Neural progenitor cell (in vitro differentiated cells): ENCODE measurements at regions not wholly inside any gene's neighbourhood (a gene's known extent, or its start where the extent isn't known, plus 50 kb on each side); places are given as distances from the start of the nearest gene placed in this dataset.
"Not testable (repeated sequence)": the region's sequence is repeated elsewhere in the genome, so short reads cannot be mapped to it uniquely, and the experiment has no call there.

Source experiments
- DNase-seq: peaks from one replicate; pipeline ENCODE4 v3.0.0-alpha.2; 2016; ENCODE audit warnings: low spot score
- H2AFZ ChIP-seq: fragments of 200-600 bp; sonication (generic); replicated peaks from 2 replicates; pipeline ENCODE4 v1.6.1; 2016; ENCODE audit warnings: antibody characterized with exemption
- H3F3A ChIP-seq: fragments of 200-600 bp; sonication (generic); 2 replicates; pipeline ENCODE4 v1.6.1; 2016; ENCODE audit warnings: antibody characterized with exemption, low read depth
- H3K27ac ChIP-seq: fragments of 200-600 bp; sonication (generic); 2 replicates; pipeline ENCODE4 v1.5.1; 2016; ENCODE audit warnings: mild to moderate bottlenecking
- H3K27me3 ChIP-seq: fragments of 200-600 bp; sonication (generic); 2 replicates; pipeline ENCODE4 v1.6.1; 2016; ENCODE audit warnings: mild to moderate bottlenecking, moderate library complexity
- H3K36me3 ChIP-seq: fragments of 200-600 bp; sonication (generic); 2 replicates; pipeline ENCODE4 v1.5.1; 2016
- H3K4me1 ChIP-seq: fragments of 200-600 bp; sonication (generic); 2 replicates; pipeline ENCODE4 v1.6.1; 2016; ENCODE audit warnings: mixed run types
- H3K4me2 ChIP-seq: fragments of 200-600 bp; sonication (generic); 2 replicates; pipeline ENCODE4 v1.6.1; 2016
- H3K4me3 ChIP-seq: fragments of 200-600 bp; sonication (generic); 2 replicates; pipeline ENCODE4 v1.5.1; 2016
- H3K79me2 ChIP-seq: fragments of 200-600 bp; sonication (generic); 2 replicates; pipeline ENCODE4 v1.6.1; 2016; ENCODE audit warnings: low read depth
- H3K9ac ChIP-seq: fragments of 200-600 bp; sonication (generic); 2 replicates; pipeline ENCODE4 v1.6.1; 2016
- H3K9me3 ChIP-seq: fragments of 200-600 bp; sonication (generic); 2 replicates; pipeline ENCODE4 v1.5.1; 2016; ENCODE audit warnings: low read depth
- H4K20me1 ChIP-seq: fragments of 200-600 bp; sonication (generic); 2 replicates; pipeline ENCODE4 v1.6.1; 2016; ENCODE audit warnings: low read depth
- H3K27ac Mint-ChIP-seq: 3 replicates; pipeline ENCODE4 v1.8.0; 2021; ENCODE audit warnings: mixed read lengths
- H3K27me3 Mint-ChIP-seq: 2 replicates; pipeline ENCODE4 v1.8.0; 2022; ENCODE audit warnings: low read depth, mild to moderate bottlenecking, inconsistent platforms, moderate library complexity, mixed read lengths; ENCODE audit not compliant: insufficient read depth
- H3K36me3 Mint-ChIP-seq: 3 replicates; pipeline ENCODE4 v1.8.0; 2021; ENCODE audit warnings: mixed read lengths
- H3K4me1 Mint-ChIP-seq: 3 replicates; pipeline ENCODE4 v1.8.0; 2021; ENCODE audit warnings: mixed read lengths
- H3K4me3 Mint-ChIP-seq: 3 replicates; pipeline ENCODE4 v1.8.0; 2021; ENCODE audit warnings: mild to moderate bottlenecking, moderate library complexity, mixed read lengths
- H3K9me3 Mint-ChIP-seq: 3 replicates; pipeline ENCODE4 v1.8.0; 2020; ENCODE audit warnings: mixed read lengths
- CTCF ChIP-seq: fragments of 200-600 bp; sonication (generic); IDR thresholded peaks from 2 replicates; pipeline ENCODE4 v1.5.1; 2017; ENCODE audit warnings: antibody characterized with exemption, mild to moderate bottlenecking
- EZH2 ChIP-seq: fragments of 200-600 bp; sonication (generic); IDR thresholded peaks from 2 replicates; pipeline ENCODE4 v1.6.1; 2017; ENCODE audit warnings: antibody characterized with exemption, mild to moderate bottlenecking, moderate library complexity
- EZH2phosphoT487 ChIP-seq: fragments of 200-600 bp; sonication (generic); IDR thresholded peaks from 2 replicates; pipeline ENCODE4 v1.6.1; 2017; ENCODE audit warnings: antibody characterized with exemption

- Mint-ChIP-seq H3K4me1 (peaks cover 16% of the 10 kb centered on the region), H3K9me3 (peaks cover 2% of the 10 kb centered on the region), H3K4me3 (no peak overlapping the region), H3K27me3 (no peaks in the 10 kb centered on the region), H3K36me3 (no peaks in the 10 kb centered on the region), H3K27ac (peak overlapping the region; percentile 16)
- H3K27ac ChIP-seq: no peak overlapping the region
- no peaks in the 10 kb centered on the region for H3K79me2 ChIP-seq
- peaks cover 6% of the 10 kb centered on the region for H3K4me1 ChIP-seq
- H3K27me3 ChIP-seq: no peaks in the 10 kb centered on the region
- H3K4me2 ChIP-seq: no peak overlapping the region
- DNase-seq: no peak
- H3K9ac ChIP-seq: no peak overlapping the region
- no peak for TF ChIP-seq EZH2
- TF ChIP-seq EZH2phosphoT487: no peak
- TF ChIP-seq CTCF: no peak
- no peak overlapping the region for H2AFZ ChIP-seq
- H4K20me1 ChIP-seq: no peaks in the 10 kb centered on the region
- no peaks in the 10 kb centered on the region for H3K36me3 ChIP-seq
- H3F3A ChIP-seq: no peaks in the 10 kb centered on the region
- H3K9me3 ChIP-seq: no peaks in the 10 kb centered on the region
- H3K4me3 ChIP-seq: no peak overlapping the region
Measured at GRCh38 chr2:193428336-193428818, 1233.6 kb upstream of the TMEFF2 start.

- H2AFZ ChIP-seq, H3K27me3 Mint-ChIP-seq, H3K79me2 ChIP-seq, H3K27me3 ChIP-seq, H3K4me3 ChIP-seq, H3K4me1 Mint-ChIP-seq, H3K4me1 ChIP-seq, H3K9ac ChIP-seq, H3K4me2 ChIP-seq, H3K36me3 ChIP-seq, H3K27ac ChIP-seq, H4K20me1 ChIP-seq, H3F3A ChIP-seq, DNase-seq, H3K36me3 Mint-ChIP-seq, H3K27ac Mint-ChIP-seq, H3K9me3 ChIP-seq, H3K4me3 Mint-ChIP-seq: not testable (repeated sequence)
- H3K9me3 Mint-ChIP-seq: peaks cover 16% of the 10 kb centered on the region
Measured at GRCh38 chr2:193412368-193412767, 1217.6 kb upstream of the TMEFF2 start.

GRCh38 chr2:193409951-193410350, 1215.2 kb upstream of the TMEFF2 start:
- peaks cover 13% of the 10 kb centered on the region for H3K9me3 Mint-ChIP-seq
- peak; percentile 87 for DNase-seq
- H3K4me3 ChIP-seq: peak overlapping the region; percentile 7

More at GRCh38 chr2:193409951-193410350, 1215.2 kb upstream of the TMEFF2 start:
- peak overlapping the region; percentile 75 for H3K27ac ChIP-seq
- no peaks in the 10 kb centered on the region for H4K20me1 ChIP-seq
- H3K79me2 ChIP-seq: no peaks in the 10 kb centered on the region
- peak overlapping the region; percentile 62 for H3K4me2 ChIP-seq
- no peaks in the 10 kb centered on the region for H3K27me3 ChIP-seq
- H2AFZ ChIP-seq: no peak overlapping the region
- no peaks in the 10 kb centered on the region for H3K36me3 ChIP-seq
- H3K36me3 Mint-ChIP-seq: no peaks in the 10 kb centered on the region
- peaks cover 2% of the 10 kb centered on the region for H3K4me1 Mint-ChIP-seq
- H3K9me3 ChIP-seq: no peaks in the 10 kb centered on the region
- H3K27ac Mint-ChIP-seq: peak overlapping the region; percentile 76
- H3K4me3 Mint-ChIP-seq: no peak overlapping the region
- no peak overlapping the region for H3K9ac ChIP-seq
- no peaks in the 10 kb centered on the region for H3K27me3 Mint-ChIP-seq
- TF ChIP-seq CTCF (no peak), EZH2phosphoT487 (no peak), EZH2 (no peak)
- H3K4me1 ChIP-seq: peaks cover 5% of the 10 kb centered on the region
- peaks cover 5% of the 10 kb centered on the region for H3F3A ChIP-seq
